AG10803 (cell line): ENCODE measurements at regions not wholly inside any gene's neighbourhood (a gene's known extent, or its start where the extent isn't known, plus 50 kb on each side); places are given as distances from the start of the nearest gene placed in this dataset.
"Not testable (repeated sequence)": the region's sequence is repeated elsewhere in the genome, so short reads cannot be mapped to it uniquely, and the experiment has no call there.

Source experiments
- DNase-seq: peaks from one replicate; pipeline ENCODE4 v3.0.0; 2010; ENCODE audit warnings: low read depth
- H3K4me3 ChIP-seq: 2 replicates; pipeline ENCODE4 v1.5.1; 2011; ENCODE audit warnings: mild to moderate bottlenecking, low read length, control low read depth

- not testable (repeated sequence) for DNase-seq
Measured at GRCh38 chr1:120241868-120242267, 65.5 kb upstream of the SEC22B start.

GRCh38 chr1:120240181-120240580, 63.9 kb upstream of the SEC22B start:
- H3K4me3 ChIP-seq, DNase-seq: not testable (repeated sequence)

More at GRCh38 chr1:120241868-120242267, 65.5 kb upstream of the SEC22B start:
- not testable (repeated sequence) for H3K4me3 ChIP-seq

GRCh38 chr1:120239351-120239750, 63.0 kb upstream of the SEC22B start:
- DNase-seq, H3K4me3 ChIP-seq: not testable (repeated sequence)

DNA sequence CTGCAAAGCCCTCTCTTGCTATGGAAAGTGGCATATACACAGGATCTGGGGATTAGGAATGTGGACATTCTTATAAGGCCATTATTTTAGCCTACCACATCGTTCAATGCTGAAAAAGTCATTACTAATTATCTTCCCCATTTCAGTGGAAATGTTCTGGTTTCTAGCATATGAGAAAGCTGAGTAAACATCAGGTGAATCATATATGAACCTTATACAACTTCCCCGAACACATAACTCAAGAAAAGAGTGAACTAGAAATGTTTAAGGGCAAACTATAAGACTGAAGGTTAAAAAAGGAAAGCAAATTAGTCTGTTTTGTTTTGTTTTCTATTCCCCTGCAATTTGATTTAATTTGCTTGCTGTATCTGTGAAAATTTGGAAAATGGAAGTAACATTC, 62.5 kb upstream of the SEC22B start:
- H3K4me3 ChIP-seq, DNase-seq: not testable (repeated sequence)

DNA sequence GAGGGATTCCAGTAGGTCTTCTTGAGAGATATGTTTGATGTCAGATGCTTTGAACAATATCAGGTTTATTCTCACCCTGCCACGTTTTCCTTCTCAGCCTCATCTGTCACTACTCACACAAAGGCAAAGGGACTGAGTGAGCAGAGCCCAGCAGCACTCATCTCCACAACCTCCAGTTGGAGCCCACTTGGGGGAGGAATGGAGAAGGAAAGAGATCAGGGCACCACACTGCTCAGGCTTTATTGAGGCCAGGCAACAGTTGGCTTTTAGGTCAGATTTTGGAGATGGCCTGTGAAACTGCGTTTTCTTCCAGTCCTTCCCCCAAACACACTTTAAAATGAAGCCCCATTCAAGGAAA, 57.3 kb upstream of the SEC22B start:
- not testable (repeated sequence) for DNase-seq

GRCh38 chr1:120232834-120233660, 56.7 kb upstream of the SEC22B start:
- not testable (repeated sequence) for H3K4me3 ChIP-seq, DNase-seq

More for the DNA sequence above, 57.3 kb upstream of the SEC22B start:
- not testable (repeated sequence) for H3K4me3 ChIP-seq

DNA sequence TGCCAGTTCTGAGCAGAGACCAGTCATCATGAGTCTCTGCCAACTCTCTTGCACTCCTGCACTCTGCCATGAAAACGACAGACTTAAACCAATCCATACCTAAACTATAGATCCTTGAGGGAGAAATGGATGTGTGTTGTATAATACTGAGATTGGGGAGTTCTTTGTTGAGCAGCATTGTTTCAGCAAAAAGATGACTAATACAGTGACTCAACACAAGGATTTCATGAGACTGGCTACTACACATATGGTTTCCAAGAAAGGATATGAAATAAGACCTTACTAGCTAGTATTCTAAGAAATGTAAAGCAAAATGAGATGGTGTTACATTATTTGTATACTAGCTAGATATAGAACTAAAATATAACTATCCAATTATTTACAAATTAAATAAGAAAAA, 53.5 kb upstream of the SEC22B start:
- not testable (repeated sequence) for DNase-seq, H3K4me3 ChIP-seq
